PC-3 (cell line): ENCODE measurements at regions not wholly inside any gene's neighbourhood (a gene's known extent, or its start where the extent isn't known, plus 50 kb on each side); places are given as distances from the start of the nearest gene placed in this dataset.

Experiments used
- EZH2phosphoT487 ChIP-seq: fragments of 300-600 bp; sonication (generic); IDR thresholded peaks from 2 replicates; pipeline ENCODE4 v1.6.1; 2018; ENCODE audit warnings: mild to moderate bottlenecking, antibody characterized with exemption, low read length, borderline replicate concordance
- TF ChIP-seq, protein P1 (sequence below): fragments of 300-600 bp; sonication (generic); conservative IDR thresholded peaks from 2 replicates; pipeline ENCODE4 v1.5.1; 2017; ENCODE audit warnings: antibody characterized with exemption, low read depth, mild to moderate bottlenecking, low read length

DNA sequence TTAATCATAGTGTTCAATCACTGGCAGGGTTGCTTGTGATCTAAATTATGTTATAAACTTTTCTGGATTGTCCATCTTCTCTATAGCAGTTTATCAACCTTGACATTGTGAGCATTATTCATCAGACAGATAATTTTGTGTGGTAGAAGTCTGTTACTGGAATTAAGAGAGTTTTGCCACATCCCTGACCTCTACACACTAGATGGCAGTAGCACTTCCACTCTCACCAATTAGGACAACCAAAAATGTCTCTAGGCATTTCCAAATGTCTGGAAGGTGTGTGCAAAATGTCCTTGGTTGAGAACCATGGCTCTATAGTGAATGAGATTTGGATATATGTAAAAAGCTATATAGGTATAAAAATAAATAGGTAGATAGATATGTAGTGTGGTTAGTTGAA lies 324.1 kb upstream of the FAM47C start:
- TF ChIP-seq, protein P1, sequence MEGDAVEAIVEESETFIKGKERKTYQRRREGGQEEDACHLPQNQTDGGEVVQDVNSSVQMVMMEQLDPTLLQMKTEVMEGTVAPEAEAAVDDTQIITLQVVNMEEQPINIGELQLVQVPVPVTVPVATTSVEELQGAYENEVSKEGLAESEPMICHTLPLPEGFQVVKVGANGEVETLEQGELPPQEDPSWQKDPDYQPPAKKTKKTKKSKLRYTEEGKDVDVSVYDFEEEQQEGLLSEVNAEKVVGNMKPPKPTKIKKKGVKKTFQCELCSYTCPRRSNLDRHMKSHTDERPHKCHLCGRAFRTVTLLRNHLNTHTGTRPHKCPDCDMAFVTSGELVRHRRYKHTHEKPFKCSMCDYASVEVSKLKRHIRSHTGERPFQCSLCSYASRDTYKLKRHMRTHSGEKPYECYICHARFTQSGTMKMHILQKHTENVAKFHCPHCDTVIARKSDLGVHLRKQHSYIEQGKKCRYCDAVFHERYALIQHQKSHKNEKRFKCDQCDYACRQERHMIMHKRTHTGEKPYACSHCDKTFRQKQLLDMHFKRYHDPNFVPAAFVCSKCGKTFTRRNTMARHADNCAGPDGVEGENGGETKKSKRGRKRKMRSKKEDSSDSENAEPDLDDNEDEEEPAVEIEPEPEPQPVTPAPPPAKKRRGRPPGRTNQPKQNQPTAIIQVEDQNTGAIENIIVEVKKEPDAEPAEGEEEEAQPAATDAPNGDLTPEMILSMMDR: peak; percentile 23; the same call in 1 of the 2 replicates
- TF ChIP-seq EZH2phosphoT487: no peak
